Testis (tissue), 2 donors: ENCODE measurements at regions not wholly inside any gene's neighbourhood (a gene's known extent, or its start where the extent isn't known, plus 50 kb on each side); places are given as distances from the start of the nearest gene placed in this dataset.

Source experiments
- CTCF ChIP-seq, 3 experiments: fragments of 450-650 bp in 2 of 3; fragments of 200-600 bp in 1 of 3; sonication (generic) in 1 of 3; IDR thresholded peaks; one replicate each; pipeline ENCODE4 v1.5.1; 2016 to 2019; ENCODE audit warnings: antibody characterized with exemption in 3 of 3, mild to moderate bottlenecking in 2 of 3, moderate library complexity in 1 of 3
- POLR2A ChIP-seq: fragments of 450-650 bp; IDR thresholded peaks from one replicate; pipeline ENCODE4 v1.6.1; 2017; ENCODE audit warnings: antibody characterized with exemption, mild to moderate bottlenecking, moderate library complexity

GRCh38 chrX:139332441-139332840 lies 198.1 kb upstream of the F9 start:
- no peak for TF ChIP-seq CTCF (IDR thresholded peaks at IDR 0.05)
- TF ChIP-seq POLR2A, result no peak
